Right cardiac atrium (tissue), 5 donors: ENCODE measurements at regions not wholly inside any gene's neighbourhood (a gene's known extent, or its start where the extent isn't known, plus 50 kb on each side); places are given as distances from the start of the nearest gene placed in this dataset.

Source experiments
- ATAC-seq, 2 donors: fragments of 200-7000 bp; cut with Tn5 transposase; one replicate each; pipeline versions ENCODE4 v1.8.0 to v1.9.1; 2020; ENCODE audit warnings: moderate library complexity in 2 of 2, mild to moderate bottlenecking in 1 of 2
- DNase-seq, 3 donors: peaks; one replicate each; pipeline ENCODE4 v3.0.0-alpha.2; 2020
- H3K27ac ChIP-seq: one replicate; pipeline ENCODE4 v1.5.1; 2013; ENCODE audit warnings: mild to moderate bottlenecking, low read length, control low read depth, moderate library complexity
- H3K27me3 ChIP-seq: one replicate; pipeline ENCODE4 v1.6.1; 2013; ENCODE audit not compliant: control insufficient read depth, insufficient read depth
- H3K4me1 ChIP-seq: one replicate; pipeline ENCODE4 v1.6.1; 2013; ENCODE audit warnings: low read length; ENCODE audit not compliant: control insufficient read depth, insufficient read depth
- H3K4me3 ChIP-seq: one replicate; pipeline ENCODE4 v1.5.1; 2013; ENCODE audit warnings: low read length, control low read depth
- H3K9me3 ChIP-seq: one replicate; pipeline ENCODE4 v1.6.1; 2013; ENCODE audit warnings: low read length; ENCODE audit not compliant: control insufficient read depth
- WGBS: extraction: QIAGEN DNeasy Blood & Tissue Kit; methylation state at CpG from one replicate; pipeline ENCODE4 v1.1.7; 2013; 5-methylcytosine and 5-hydroxymethylcytosine counted together
- intact Hi-C, 4 donors: fragments of 100-400 bp; cut with DNase I; formaldehyde crosslinking; loops; one replicate each; pipeline versions ENCODE4 v1.11.0 to v1.14.0; 2022 to 2023
- donor health status: healthy with polysubstance abuse.
- donor health status: DM: no; HTN: yes; CAD: no.
- donor health status: DM: no; HTN: no; CAD: no.
- donor health status: DM: no; HTN: yes; CAD: no; lungs with severe emphysema.
- donor health status: DM: yes; HTN: yes; CAD: no.

- H3K4me3 ChIP-seq: no peak overlapping the region
- no peak overlapping the region for H3K27ac ChIP-seq
- 55% methylated on average over 2 of the region's 2 CpGs for WGBS
- ATAC-seq (no peak), DNase-seq (no peak)
- H3K9me3 ChIP-seq: no peaks in the 10 kb centered on the region
- H3K27me3 ChIP-seq: no peaks in the 10 kb centered on the region
- intact Hi-C loops: no loop called here
- no peaks in the 10 kb centered on the region for H3K4me1 ChIP-seq
Measured at GRCh38 chr6:115634131-115634530, 426.6 kb downstream of the FRK start.

GRCh38 chr6:115631028-115631427, 429.7 kb downstream of the FRK start:
- DNase-seq: no peak
- Histone ChIP-seq H3K9me3 (no peaks in the 10 kb centered on the region), H3K4me3 (no peak overlapping the region), H3K27me3 (no peaks in the 10 kb centered on the region), H3K27ac (no peak overlapping the region), H3K4me1 (no peaks in the 10 kb centered on the region)
- ATAC-seq: no peak
- intact Hi-C loops: no loop called here

- no peak overlapping the region for H3K4me3 ChIP-seq
- H3K9me3 ChIP-seq: no peaks in the 10 kb centered on the region
- DNase-seq: no peak
- no peak for ATAC-seq
- no peaks in the 10 kb centered on the region for H3K4me1 ChIP-seq
- H3K27me3 ChIP-seq: no peaks in the 10 kb centered on the region
- H3K27ac ChIP-seq: no peak overlapping the region
- intact Hi-C loops: no loop called here
- WGBS: 77% methylated on average over 4 of the region's 4 CpGs
Measured at GRCh38 chr6:115630424-115631024, 430.2 kb downstream of the FRK start.

- H3K4me1 ChIP-seq: no peaks in the 10 kb centered on the region
- DNase-seq (no peak), ATAC-seq (no peak)
- no peaks in the 10 kb centered on the region for H3K27me3 ChIP-seq
- H3K9me3 ChIP-seq: no peaks in the 10 kb centered on the region
- no peak overlapping the region for H3K4me3 ChIP-seq
- intact Hi-C loops: no loop called here
- 59% methylated on average over 2 of the region's 2 CpGs for WGBS
- H3K27ac ChIP-seq: no peak overlapping the region
Measured at GRCh38 chr6:115629415-115629814, 431.3 kb downstream of the FRK start.

GRCh38 chr6:115618256-115618655, 442.4 kb downstream of the FRK start:
- 82% methylated on average over 2 of the region's 2 CpGs for WGBS
- no peaks in the 10 kb centered on the region for H3K4me1 ChIP-seq

GRCh38 chr6:115617031-115617430, 443.7 kb downstream of the FRK start:
- H3K4me1 ChIP-seq: no peaks in the 10 kb centered on the region
- 66% methylated on average over 1 of the region's 1 CpG for WGBS
- intact Hi-C loops: no loop called here
- H3K27ac ChIP-seq: no peak overlapping the region
- no peaks in the 10 kb centered on the region for H3K27me3 ChIP-seq
- no peaks in the 10 kb centered on the region for H3K9me3 ChIP-seq
- H3K4me3 ChIP-seq: no peak overlapping the region
- ATAC-seq: no peak
- no peak for DNase-seq

More at GRCh38 chr6:115618256-115618655, 442.4 kb downstream of the FRK start:
- no peaks in the 10 kb centered on the region for H3K9me3 ChIP-seq
- no peak overlapping the region for H3K27ac ChIP-seq
- DNase-seq (no peak), ATAC-seq (no peak)
- intact Hi-C loops: no loop called here
- no peaks in the 10 kb centered on the region for H3K27me3 ChIP-seq
- H3K4me3 ChIP-seq: no peak overlapping the region

GRCh38 chr6:115613488-115613887, 447.2 kb downstream of the FRK start:
- Histone ChIP-seq H3K4me1 (no peaks in the 10 kb centered on the region), H3K27me3 (no peaks in the 10 kb centered on the region), H3K27ac (no peak overlapping the region), H3K4me3 (no peak overlapping the region), H3K9me3 (no peaks in the 10 kb centered on the region)
- no peak for DNase-seq
- intact Hi-C loops: no loop called here
- WGBS: 49% methylated on average over 3 of the region's 3 CpGs
- ATAC-seq: no peak

GRCh38 chr6:115612796-115613479, 447.8 kb downstream of the FRK start:
- intact Hi-C loops: no loop called here
- ATAC-seq: no peak
- Histone ChIP-seq H3K4me3 (no peak overlapping the region), H3K27me3 (no peaks in the 10 kb centered on the region), H3K27ac (no peak overlapping the region), H3K9me3 (no peaks in the 10 kb centered on the region), H3K4me1 (no peaks in the 10 kb centered on the region)
- WGBS: 55% methylated on average over 7 of the region's 7 CpGs
- DNase-seq: no peak

GRCh38 chr6:115612216-115612615, 448.5 kb downstream of the FRK start:
- DNase-seq (no peak), ATAC-seq (no peak)
- no peak overlapping the region for H3K27ac ChIP-seq
- H3K27me3 ChIP-seq: no peaks in the 10 kb centered on the region
- no peaks in the 10 kb centered on the region for H3K9me3 ChIP-seq
- WGBS: 42% methylated on average over 1 of the region's 1 CpG
- H3K4me3 ChIP-seq: no peak overlapping the region
- intact Hi-C loops: no loop called here
- H3K4me1 ChIP-seq: no peaks in the 10 kb centered on the region

GRCh38 chr6:115610696-115611095, 450.0 kb downstream of the FRK start:
- H3K4me3 ChIP-seq: no peak overlapping the region
- H3K9me3 ChIP-seq: no peaks in the 10 kb centered on the region
- H3K27me3 ChIP-seq: no peaks in the 10 kb centered on the region
- no peak overlapping the region for H3K27ac ChIP-seq
- DNase-seq: no peak
- whole genome bisulfite sequencing: 50% methylated on average over 5 of the region's 5 CpGs
- H3K4me1 ChIP-seq: no peaks in the 10 kb centered on the region
- no peak for ATAC-seq
- intact Hi-C loops: no loop called here

GRCh38 chr6:115609111-115609510, 451.6 kb downstream of the FRK start:
- intact Hi-C loops: no loop called here
- Histone ChIP-seq H3K27me3 (no peaks in the 10 kb centered on the region), H3K9me3 (no peaks in the 10 kb centered on the region), H3K4me1 (no peaks in the 10 kb centered on the region), H3K4me3 (no peak overlapping the region), H3K27ac (no peak overlapping the region)
- DNase-seq (no peak), ATAC-seq (no peak)
- WGBS: 77% methylated on average over 4 of the region's 4 CpGs

- 76% methylated on average over 3 of the region's 3 CpGs for WGBS
- Histone ChIP-seq H3K27me3 (no peaks in the 10 kb centered on the region), H3K27ac (no peak overlapping the region), H3K9me3 (no peaks in the 10 kb centered on the region), H3K4me1 (no peaks in the 10 kb centered on the region), H3K4me3 (no peak overlapping the region)
- intact Hi-C loops: no loop called here
- ATAC-seq (no peak), DNase-seq (no peak)
Measured at GRCh38 chr6:115602466-115602865, 458.2 kb downstream of the FRK start.
